ENCODE measurements at regions not wholly inside any gene's neighbourhood (a gene's known extent, or its start where the extent isn't known, plus 50 kb on each side); places are given as distances from the start of the nearest gene placed in this dataset.
"Not testable (repeated sequence)": the region's sequence is repeated elsewhere in the genome, so short reads cannot be mapped to it uniquely, and the experiment has no call there.

DNA sequence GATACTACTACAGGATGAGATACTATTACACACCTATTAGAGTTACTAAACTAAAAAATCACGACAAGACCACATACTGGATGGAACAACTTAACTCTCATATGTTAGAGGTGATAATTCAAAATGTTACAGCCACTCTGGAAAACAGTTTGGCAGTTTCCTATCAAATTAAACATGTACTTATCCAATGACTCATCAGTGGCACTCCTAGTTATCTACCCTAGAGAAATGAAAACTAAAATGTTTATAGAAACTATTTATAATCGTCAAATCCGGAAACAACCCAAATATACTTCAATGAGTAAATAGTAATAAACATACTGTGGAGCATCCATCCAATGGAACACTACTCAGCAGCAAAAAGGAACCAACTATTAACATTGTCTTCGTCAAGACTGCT, 137.0 kb upstream of the RBBP8 start:
- Mint-ChIP-seq H3K36me3 (ENCODE audit: low read depth) (no peaks in the 10 kb centered on the region), H3K27me3 (ENCODE audit: insufficient read depth) (peaks cover 18% of the 10 kb centered on the region), H3K4me3 (no peak overlapping the region), H3K9me3 (no peaks in the 10 kb centered on the region), H3K27ac (no peak overlapping the region), H3K4me1 (ENCODE audit: low read depth) (no peaks in the 10 kb centered on the region)
- DNase-seq (ENCODE audit: low spot score) = no peak
- intact Hi-C loops (cut with micrococcal nuclease) = loop anchor here (5.0 to 10.0 kb wide), 3 partner anchors 136 to 616 kb away; partner anchors contain the start of genes CABLES1 and RBBP8

DNA sequence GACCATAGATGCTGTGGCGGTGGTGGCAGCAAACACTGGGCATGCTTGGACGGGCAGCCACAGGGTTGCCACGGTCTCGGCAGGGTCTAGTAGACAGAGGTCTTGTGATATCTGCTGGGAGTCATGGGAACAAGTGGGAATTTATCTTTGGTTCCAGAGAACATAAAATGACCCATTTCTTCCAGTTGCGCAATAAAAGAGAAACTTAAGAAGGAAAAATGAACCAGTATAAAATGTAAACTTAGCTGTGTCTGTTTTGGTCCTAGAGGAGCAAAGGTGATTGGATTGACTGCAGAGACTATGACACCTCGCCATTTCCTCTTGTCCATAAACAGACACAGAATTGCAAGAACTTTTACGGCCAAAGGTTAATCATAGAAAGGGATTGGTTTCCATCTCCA, 132.6 kb upstream of the RBBP8 start:
- H3K27me3 Mint-ChIP-seq (ENCODE audit: insufficient read depth) = peaks cover 17% of the 10 kb centered on the region
- no peak for DNase-seq (ENCODE audit: low spot score)
- H3K4me1 Mint-ChIP-seq (ENCODE audit: low read depth) = no peaks in the 10 kb centered on the region
- no peak overlapping the region for H3K27ac Mint-ChIP-seq
- no peaks in the 10 kb centered on the region for H3K9me3 Mint-ChIP-seq
- intact Hi-C loops (cut with micrococcal nuclease) = no loop called here
- no peak overlapping the region for H3K4me3 Mint-ChIP-seq
- no peaks in the 10 kb centered on the region for H3K36me3 Mint-ChIP-seq (ENCODE audit: low read depth)

DNA sequence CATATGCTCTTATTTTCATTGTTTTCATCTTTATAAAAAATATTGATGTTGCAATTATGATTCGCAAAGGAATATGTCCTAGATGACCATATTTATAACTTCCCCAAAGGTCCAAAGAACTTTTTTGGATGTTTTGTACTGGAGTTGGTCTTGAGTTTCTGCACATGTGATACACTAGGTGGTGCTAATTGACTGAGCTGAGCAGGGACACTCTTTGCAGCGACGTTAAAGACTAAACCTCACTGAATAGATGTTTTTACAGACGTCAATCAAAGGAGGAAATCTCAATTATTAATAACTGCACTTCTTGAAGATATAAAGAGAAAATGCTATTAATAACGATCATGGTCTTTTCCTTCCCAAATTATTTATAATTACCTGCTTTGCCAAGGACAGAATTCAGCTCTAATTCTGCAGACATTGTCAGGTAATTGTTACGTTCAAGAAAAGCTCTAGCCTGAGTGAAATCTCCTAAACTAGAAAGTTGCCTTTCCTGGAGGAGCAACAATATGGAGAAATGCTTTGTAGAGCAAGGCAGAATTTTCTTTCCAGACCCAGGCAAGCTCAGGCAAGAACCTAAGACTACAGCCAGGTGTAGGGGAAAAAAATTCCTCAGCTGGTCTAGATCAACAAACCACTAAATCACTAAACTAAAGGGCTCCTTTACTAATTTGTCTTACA, 119.3 kb upstream of the RBBP8 start:
- intact Hi-C loops (cut with micrococcal nuclease) = loop anchor here (2.0 to 5.0 kb wide), 3 partner anchors 119 to 599 kb away; partner anchors contain the start of gene RBBP8
- Mint-ChIP-seq H3K27ac (no peak overlapping the region), H3K9me3 (no peaks in the 10 kb centered on the region), H3K4me1 (ENCODE audit: low read depth) (no peaks in the 10 kb centered on the region), H3K27me3 (ENCODE audit: insufficient read depth) (peaks cover 26% of the 10 kb centered on the region), H3K36me3 (ENCODE audit: low read depth) (no peaks in the 10 kb centered on the region), H3K4me3 (no peak overlapping the region)
- DNase-seq (ENCODE audit: low spot score) = no peak

DNA sequence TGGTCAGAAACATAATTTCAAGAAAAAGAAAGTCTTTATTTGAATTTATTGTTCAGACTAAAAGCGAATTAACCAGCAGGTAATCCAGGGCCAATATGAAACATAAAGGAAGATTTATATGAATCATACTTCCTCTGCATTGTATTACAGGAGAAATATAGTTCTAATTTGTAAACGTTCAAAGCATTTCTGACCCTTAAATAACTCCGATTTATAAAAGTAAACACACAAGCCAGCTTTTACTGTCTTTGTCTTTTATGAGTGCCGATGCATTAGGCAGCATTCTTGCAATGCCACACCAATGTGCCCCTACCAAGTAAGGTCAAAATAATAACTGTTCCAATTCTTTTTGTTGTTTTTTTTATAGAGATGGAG, 118.8 kb upstream of the RBBP8 start:
- no peaks in the 10 kb centered on the region for H3K36me3 Mint-ChIP-seq (ENCODE audit: low read depth)
- intact Hi-C loops (cut with micrococcal nuclease) = loop anchor here (5.0 kb wide), 2 partner anchors 118 to 598 kb away; partner anchors contain the start of gene RBBP8
- H3K27me3 Mint-ChIP-seq (ENCODE audit: insufficient read depth) = peaks cover 26% of the 10 kb centered on the region
- H3K27ac Mint-ChIP-seq = no peak overlapping the region
- H3K4me1 Mint-ChIP-seq (ENCODE audit: low read depth) = no peaks in the 10 kb centered on the region
- no peak overlapping the region for H3K4me3 Mint-ChIP-seq
- no peaks in the 10 kb centered on the region for H3K9me3 Mint-ChIP-seq
- no peak for DNase-seq (ENCODE audit: low spot score)

DNA sequence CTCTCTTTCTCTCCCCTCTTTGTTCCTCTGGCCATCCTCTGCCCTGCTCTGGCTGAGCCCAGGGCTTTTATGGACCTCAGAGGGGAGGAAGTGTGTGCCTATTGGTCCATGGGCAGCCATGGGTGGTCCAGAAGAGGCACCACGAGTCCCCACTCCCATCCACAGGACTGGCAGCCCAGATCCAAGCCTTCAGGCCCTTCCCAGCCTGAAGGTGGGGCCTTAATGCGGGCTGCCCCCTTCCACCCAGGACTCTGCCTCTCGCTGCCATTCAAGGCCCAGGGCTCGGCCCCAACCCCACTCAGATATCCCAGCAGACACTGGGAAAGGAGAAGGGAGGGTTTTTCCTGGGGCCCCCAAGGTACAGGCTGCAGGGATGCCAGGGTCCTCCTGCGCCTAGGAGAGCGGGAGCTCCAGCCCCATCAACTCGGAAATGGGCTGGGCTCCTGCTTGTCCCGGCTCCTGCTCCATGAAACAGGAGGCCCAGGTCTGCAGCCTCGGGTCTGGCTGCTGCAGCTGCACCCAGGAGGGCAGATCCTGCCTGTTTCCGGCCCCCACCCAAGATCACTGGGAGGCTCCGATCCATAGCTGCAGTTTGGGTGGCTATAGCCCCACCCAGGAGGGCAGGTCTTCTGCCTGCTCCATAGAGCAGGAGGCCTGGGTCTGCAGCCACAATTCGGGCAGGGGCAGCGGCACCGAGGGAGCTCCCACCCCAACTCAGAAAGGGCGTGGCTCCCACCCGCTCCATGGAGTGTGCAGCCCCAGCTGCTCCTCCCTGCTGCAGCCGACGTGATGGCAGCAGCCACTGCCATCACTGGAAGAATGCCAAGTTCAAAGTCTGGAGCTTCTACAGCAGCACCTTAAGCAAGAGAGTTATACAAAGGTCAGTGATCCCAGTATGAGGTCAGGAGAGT, 116.6 kb upstream of the RBBP8 start:
- Mint-ChIP-seq H3K27ac (no peak overlapping the region), H3K4me1 (ENCODE audit: low read depth) (no peaks in the 10 kb centered on the region), H3K27me3 (ENCODE audit: insufficient read depth) (peaks cover 21% of the 10 kb centered on the region), H3K36me3 (ENCODE audit: low read depth) (no peaks in the 10 kb centered on the region), H3K4me3 (no peak overlapping the region), H3K9me3 (no peaks in the 10 kb centered on the region)
- intact Hi-C loops (cut with micrococcal nuclease) = no loop called here
- no peak for DNase-seq (ENCODE audit: low spot score)

DNA sequence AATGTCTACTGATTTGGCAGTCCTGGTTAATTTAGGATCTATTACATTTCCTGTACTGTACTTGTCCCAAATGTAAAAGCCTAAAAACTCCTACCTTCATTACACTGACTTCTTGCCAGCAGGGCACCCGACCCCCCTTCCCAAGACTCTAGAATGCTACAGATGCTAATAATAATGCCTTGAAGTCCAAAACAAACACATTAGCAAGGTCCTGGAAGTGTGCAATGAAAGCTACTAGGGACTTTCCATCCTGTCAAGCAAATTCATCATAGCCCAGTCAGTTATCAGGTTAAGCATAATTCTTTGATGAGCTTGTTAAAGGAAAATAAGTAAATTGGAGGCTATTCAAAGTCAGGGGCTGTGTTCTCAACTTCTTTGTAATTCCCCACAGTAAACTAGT, 115.3 kb upstream of the RBBP8 start:
- no peaks in the 10 kb centered on the region for H3K9me3 Mint-ChIP-seq
- intact Hi-C loops (cut with micrococcal nuclease) = no loop called here

DNA sequence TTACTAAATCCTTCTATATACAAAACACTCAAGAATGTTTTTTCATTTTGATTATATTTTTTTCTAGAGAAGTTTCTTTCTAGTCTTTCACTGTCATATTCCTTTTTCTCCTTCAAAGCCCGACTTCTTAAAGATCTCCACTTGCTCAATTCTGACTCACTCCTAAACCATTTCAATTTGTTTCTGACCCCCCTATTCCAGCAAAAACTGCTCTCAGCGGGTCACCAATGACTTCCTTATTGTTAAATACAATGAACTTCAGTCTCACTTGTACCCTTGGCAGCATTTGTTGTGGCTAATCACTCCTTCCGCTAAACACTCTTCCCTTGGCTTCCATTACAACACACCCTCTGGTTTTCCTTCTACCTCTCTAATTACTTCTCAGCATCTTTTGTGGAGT, 111.1 kb upstream of the RBBP8 start:
- Mint-ChIP-seq H3K27me3 (ENCODE audit: insufficient read depth) (peaks cover 6% of the 10 kb centered on the region), H3K27ac (no peak overlapping the region), H3K36me3 (ENCODE audit: low read depth) (no peaks in the 10 kb centered on the region), H3K4me1 (ENCODE audit: low read depth) (no peaks in the 10 kb centered on the region), H3K9me3 (no peaks in the 10 kb centered on the region), H3K4me3 (no peak overlapping the region)
- DNase-seq (ENCODE audit: low spot score) = no peak
- intact Hi-C loops (cut with micrococcal nuclease) = no loop called here

More for the DNA sequence above, 115.3 kb upstream of the RBBP8 start:
- DNase-seq (ENCODE audit: low spot score) = no peak
- no peaks in the 10 kb centered on the region for H3K4me1 Mint-ChIP-seq (ENCODE audit: low read depth)
- H3K27ac Mint-ChIP-seq = no peak overlapping the region
- H3K4me3 Mint-ChIP-seq = no peak overlapping the region
- H3K36me3 Mint-ChIP-seq (ENCODE audit: low read depth) = no peaks in the 10 kb centered on the region
- peaks cover 11% of the 10 kb centered on the region for H3K27me3 Mint-ChIP-seq (ENCODE audit: insufficient read depth)

DNA sequence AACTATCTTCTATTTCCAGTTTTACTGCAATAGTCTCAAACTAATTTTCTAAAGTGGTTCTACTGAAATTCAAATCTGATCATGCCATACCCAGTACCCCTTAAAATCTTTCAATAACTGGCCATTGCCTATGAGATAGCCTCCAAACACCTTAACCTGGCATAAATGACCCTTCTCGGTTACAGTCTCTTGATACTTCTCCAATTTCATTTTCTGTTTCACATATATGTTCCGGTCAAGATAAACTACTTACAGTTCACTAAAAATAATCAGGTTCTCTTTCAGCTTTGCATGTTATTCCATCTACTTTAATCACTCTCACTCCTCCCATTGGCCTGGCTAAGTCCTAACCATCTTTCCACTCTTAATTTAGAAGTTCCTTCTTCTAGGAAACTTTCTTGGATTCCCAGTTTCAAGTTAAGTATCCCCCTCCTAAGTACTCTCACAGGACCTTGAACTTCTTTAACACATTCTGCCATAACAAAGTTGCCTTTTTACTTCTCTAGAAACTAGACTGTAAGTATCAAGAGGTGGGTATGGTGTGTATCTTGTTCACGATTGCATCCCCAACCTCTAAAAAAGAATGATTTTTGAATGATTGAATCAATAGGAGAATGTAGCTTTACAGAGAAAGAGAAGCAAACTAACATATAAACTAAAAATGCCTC, 110.2 kb upstream of the RBBP8 start:
- Mint-ChIP-seq H3K27ac (no peak overlapping the region), H3K4me3 (no peak overlapping the region), H3K27me3 (ENCODE audit: insufficient read depth) (peaks cover 6% of the 10 kb centered on the region), H3K9me3 (no peaks in the 10 kb centered on the region), H3K4me1 (ENCODE audit: low read depth) (no peaks in the 10 kb centered on the region), H3K36me3 (ENCODE audit: low read depth) (no peaks in the 10 kb centered on the region)
- no peak for DNase-seq (ENCODE audit: low spot score)
- intact Hi-C loops (cut with micrococcal nuclease) = no loop called here

DNA sequence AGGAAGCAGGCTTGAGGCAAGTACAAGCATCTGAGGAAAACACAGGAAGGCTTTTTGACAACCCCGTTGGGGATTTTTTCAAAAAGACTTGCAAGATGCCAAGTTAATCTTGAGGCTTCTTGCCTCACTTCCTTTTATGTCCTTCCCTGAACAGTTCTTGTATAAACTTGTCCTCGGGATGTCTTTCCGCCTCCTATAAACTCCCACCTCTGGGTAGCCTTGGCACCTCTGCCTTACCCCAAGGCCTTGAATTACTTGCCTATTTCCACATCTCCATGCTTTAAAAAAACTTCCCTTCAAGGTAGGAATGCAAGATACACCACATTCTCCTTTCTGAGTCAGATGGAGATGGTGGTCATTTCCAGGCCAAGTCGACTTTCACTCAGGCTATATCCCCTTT, 106.4 kb upstream of the RBBP8 start:
- Mint-ChIP-seq H3K4me3 (no peak overlapping the region), H3K27me3 (ENCODE audit: insufficient read depth) (peaks cover 6% of the 10 kb centered on the region), H3K27ac (no peak overlapping the region), H3K4me1 (ENCODE audit: low read depth) (no peaks in the 10 kb centered on the region), H3K9me3 (no peaks in the 10 kb centered on the region), H3K36me3 (ENCODE audit: low read depth) (no peaks in the 10 kb centered on the region)
- intact Hi-C loops (cut with micrococcal nuclease) = no loop called here
- DNase-seq (ENCODE audit: low spot score) = no peak

DNA sequence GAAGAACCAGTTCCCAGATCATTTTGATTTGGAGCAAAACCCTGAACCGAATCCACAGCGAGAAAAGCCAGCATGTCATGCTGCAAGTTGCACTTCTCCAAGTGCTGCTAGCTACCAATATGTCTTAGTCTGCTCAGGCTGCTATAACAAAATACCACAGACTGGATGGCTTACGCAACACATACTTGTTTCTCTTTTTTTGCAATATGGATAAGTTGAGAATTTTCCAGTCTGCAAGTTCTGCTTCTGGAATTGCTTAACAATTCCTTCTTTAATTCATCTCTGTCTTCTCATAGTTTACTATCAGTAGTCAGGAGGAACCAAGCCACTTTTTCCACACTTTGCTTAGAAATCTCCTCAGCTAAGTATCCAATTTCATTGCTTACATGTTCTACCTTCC, 105.9 kb upstream of the RBBP8 start:
- H3K27ac Mint-ChIP-seq = no peak overlapping the region
- H3K27me3 Mint-ChIP-seq (ENCODE audit: insufficient read depth) = peaks cover 6% of the 10 kb centered on the region
- no peak overlapping the region for H3K4me3 Mint-ChIP-seq
- H3K36me3 Mint-ChIP-seq (ENCODE audit: low read depth) = no peaks in the 10 kb centered on the region
- H3K9me3 Mint-ChIP-seq = no peaks in the 10 kb centered on the region
- intact Hi-C loops (cut with micrococcal nuclease) = no loop called here
- DNase-seq (ENCODE audit: low spot score) = no peak
- H3K4me1 Mint-ChIP-seq (ENCODE audit: low read depth) = no peaks in the 10 kb centered on the region

DNA sequence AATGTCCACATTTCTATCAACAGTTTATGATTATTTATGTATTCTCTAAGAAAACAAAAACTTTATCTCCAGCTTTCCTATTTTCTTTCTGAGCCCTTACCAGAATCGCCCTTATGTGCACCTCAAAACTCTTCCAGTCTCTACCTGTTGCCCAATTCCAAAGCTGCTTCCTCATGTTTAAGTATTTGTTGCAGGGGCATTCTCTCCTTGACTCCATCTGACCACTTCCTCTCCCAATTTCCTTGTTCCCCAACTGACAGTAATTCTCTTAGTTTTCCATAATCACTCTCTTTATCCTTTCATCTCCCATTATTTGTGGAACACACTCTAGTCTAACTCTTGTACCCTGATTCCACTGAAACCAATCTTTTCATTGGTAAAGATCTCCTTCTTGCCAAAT, 105.4 kb upstream of the RBBP8 start:
- H3K27ac Mint-ChIP-seq = no peak overlapping the region
- no peak overlapping the region for H3K4me3 Mint-ChIP-seq
- no peak for DNase-seq (ENCODE audit: low spot score)
- peaks cover 6% of the 10 kb centered on the region for H3K27me3 Mint-ChIP-seq (ENCODE audit: insufficient read depth)
- no peaks in the 10 kb centered on the region for H3K4me1 Mint-ChIP-seq (ENCODE audit: low read depth)
- no peaks in the 10 kb centered on the region for H3K9me3 Mint-ChIP-seq
- intact Hi-C loops (cut with micrococcal nuclease) = no loop called here
- H3K36me3 Mint-ChIP-seq (ENCODE audit: low read depth) = no peaks in the 10 kb centered on the region

DNA sequence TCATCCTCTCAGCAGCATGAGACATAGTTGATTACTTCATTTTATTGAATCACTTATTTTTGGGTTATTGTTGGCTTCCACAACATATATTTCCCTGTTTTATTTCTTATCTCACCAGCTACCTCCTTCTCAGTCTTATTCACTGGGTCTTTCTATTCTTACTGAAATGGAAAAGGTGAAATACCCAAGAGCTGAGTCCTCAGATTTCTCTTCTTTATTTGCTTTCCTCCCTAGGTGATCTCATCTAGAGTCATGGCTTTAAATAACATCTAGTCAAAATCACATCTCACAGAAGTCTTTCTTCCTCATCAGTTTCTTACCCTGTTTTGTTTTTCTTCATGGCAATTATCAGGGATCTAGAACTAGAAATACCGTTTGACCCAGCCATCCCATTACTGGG, 105.0 kb upstream of the RBBP8 start:
- peaks cover 6% of the 10 kb centered on the region for H3K27me3 Mint-ChIP-seq (ENCODE audit: insufficient read depth)
- DNase-seq (ENCODE audit: low spot score) = no peak
- no peak overlapping the region for H3K4me3 Mint-ChIP-seq
- no peaks in the 10 kb centered on the region for H3K4me1 Mint-ChIP-seq (ENCODE audit: low read depth)
- no peak overlapping the region for H3K27ac Mint-ChIP-seq
- H3K36me3 Mint-ChIP-seq (ENCODE audit: low read depth) = no peaks in the 10 kb centered on the region
- intact Hi-C loops (cut with micrococcal nuclease) = no loop called here
- no peaks in the 10 kb centered on the region for H3K9me3 Mint-ChIP-seq

DNA sequence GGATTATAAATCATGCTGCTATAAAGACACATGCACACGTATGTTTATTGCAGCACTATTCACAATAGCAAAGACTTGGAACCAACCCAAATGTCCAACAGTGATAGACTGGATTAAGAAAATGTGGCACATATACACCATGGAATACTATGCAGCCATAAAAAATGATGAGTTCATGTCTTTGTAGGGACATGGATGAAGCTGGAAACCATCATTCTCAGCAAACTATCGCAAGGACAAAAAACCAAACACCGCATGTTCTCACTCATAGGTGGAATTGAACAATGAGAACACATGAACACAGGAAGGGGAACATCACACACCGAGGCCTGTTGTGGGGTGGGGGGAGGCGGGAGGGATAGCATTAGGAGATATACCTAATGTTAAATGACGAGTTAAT, 104.5 kb upstream of the RBBP8 start:
- DNase-seq (ENCODE audit: low spot score); H3K36me3 Mint-ChIP-seq (ENCODE audit: low read depth); intact Hi-C loops (cut with micrococcal nuclease); H3K27ac Mint-ChIP-seq; H3K4me1 Mint-ChIP-seq (ENCODE audit: low read depth); H3K27me3 Mint-ChIP-seq (ENCODE audit: insufficient read depth); H3K9me3 Mint-ChIP-seq; H3K4me3 Mint-ChIP-seq: not testable (repeated sequence)

All from activated T-helper 1 cell treated with anti-CD3 and anti-CD28 coated beads, Interleukin-12 subunit alpha, Interleukin-12 subunit beta, Interleukin-2, Interleukin-4 antibody, amounts not matched to agents 30 ng/mL and 10 ng/mL and 1 ng/mL, durations not matched to agents 14 hours and 24 hours and 36 hours (primary cell).